HG03175 (cell line): ENCODE measurements at regions not wholly inside any gene's neighbourhood (a gene's known extent, or its start where the extent isn't known, plus 50 kb on each side); places are given as distances from the start of the nearest gene placed in this dataset.
A peak's percentile ranks its signal among the peaks of the same experiment; 100 is the strongest.

Experiments used
- ATAC-seq: cut with Tn5 transposase; IDR thresholded peaks from one replicate; pipeline ENCODE4 v1.9.1; 2021; ENCODE audit warnings: mild to moderate bottlenecking, moderate library complexity; ENCODE audit not compliant: unreplicated experiment

DNA sequence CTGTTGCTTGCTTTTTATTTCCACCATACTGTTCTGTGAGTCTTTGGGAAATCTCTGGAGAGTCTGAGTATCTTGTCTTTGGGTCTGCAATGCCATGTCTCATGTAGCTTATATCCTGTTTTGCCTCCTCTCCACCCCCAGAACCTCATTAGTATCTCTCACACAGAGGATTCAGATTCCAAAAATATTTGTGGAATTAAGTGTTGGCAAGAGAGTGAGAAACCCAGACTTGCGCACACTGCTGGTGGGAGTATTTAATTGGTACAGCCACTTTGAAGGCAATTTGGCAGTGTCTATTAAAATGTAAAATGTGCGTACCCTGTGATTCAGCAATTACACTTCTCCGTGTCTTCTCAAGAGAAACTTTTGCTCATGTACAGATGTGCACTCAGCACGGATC, 68.6 kb downstream of the ZNF621 start:
- ATAC-seq = no peak

DNA sequence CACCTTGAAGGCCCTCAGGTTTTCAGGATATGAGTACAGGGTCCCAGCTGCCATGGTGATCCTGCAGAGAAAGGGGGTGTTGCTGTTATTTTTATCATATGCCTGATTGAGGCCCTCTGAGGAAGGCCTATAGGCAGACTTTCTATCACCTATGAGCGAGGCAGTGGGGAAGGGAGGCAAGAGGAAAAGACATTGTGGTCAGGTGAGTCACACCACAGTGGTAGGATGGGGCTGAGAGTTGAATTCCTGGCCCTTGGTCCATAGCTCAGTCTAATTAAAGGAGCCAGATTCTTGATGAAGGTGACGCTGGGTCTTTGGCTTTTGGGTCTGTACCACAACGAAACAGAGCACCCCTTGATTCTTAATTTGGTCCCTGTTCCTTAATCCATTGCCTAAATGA, 72.7 kb downstream of the ZNF621 start:
- no peak for ATAC-seq

DNA sequence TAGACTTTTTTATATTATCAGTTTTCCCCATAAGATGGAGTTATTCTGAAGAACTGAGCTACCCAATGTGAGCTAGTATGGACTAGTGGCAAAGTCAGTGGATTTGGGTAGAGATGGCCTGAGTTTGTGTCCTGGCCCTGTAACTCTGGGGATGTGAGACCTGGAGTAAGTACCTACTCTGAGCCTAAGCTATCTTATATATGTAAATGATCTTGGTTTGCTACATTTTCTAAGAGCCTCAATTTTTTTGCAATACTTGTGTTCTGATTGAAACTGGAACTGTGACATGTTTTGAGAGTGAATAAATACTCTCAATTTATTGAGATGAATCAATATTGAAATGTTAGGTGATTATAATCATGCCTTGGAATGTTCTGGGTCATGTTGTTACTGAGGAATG, 73.6 kb downstream of the ZNF621 start:
- no peak for ATAC-seq

DNA sequence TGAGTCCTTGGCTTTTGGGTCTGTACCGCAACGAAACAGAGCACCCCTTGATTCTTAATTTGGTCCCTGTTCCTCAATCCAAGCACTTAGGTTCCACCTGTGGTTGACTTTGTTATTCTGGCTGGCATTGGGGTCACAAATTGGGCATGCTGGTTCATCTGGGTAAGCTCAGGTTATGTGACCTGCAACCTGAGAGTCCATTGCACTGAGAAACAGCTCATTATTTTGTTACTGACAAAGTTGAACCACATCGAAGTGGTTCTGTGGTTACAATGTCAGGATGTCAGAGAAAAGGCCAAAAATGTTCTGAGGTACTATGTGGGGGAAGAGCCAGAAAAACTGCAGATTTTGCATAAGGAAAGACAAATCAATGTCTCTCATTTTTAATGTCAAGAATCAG, 74.2 kb downstream of the ZNF621 start:
- no peak for ATAC-seq

DNA sequence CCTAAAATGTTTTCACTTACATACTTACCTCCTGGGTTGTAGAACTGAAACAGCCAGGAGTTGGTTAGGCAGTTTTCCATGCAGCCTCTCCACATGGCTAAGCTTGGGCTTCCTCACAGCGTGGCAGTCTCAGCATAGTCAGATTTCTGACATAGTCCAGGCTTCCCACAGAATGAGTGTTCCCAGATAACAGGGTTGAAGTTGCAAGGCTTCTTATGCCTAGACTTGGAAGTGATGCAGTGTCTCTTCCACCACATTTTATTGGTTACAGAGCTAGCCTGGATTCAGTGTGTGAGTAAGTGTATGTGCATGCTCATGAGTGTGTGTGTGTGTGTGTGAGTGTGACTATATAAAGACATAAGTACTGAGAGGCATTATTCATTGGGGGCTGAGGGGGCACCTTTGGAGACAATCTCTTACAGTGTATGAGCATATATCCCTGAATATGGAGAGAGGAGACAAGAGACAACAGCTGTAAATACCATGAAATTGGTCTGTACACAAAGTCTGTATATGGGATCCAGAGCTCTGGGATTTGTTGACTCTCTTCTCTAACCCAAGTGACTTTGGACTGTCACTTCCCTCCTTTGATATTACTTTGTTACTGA, 78.1 kb downstream of the ZNF621 start:
- no peak for ATAC-seq

DNA sequence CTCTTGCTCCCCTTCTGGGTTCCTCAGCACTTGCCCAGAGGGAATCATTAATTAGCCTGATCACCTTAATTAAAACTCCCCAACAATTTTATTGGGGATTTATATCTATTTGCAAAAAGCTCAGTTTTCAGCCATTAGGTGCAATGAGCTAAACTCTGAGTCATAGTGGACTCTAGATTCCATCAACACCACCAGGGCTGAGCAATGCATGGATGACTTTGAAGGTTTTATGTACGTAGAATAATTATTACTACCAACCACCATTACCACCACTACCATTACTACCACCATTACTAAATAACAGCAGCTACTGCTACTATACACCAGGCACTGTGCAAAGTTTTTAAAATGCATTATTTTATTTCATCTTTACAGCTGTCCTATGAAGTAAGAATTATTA, 81.2 kb downstream of the ZNF621 start:
- no peak for ATAC-seq

DNA sequence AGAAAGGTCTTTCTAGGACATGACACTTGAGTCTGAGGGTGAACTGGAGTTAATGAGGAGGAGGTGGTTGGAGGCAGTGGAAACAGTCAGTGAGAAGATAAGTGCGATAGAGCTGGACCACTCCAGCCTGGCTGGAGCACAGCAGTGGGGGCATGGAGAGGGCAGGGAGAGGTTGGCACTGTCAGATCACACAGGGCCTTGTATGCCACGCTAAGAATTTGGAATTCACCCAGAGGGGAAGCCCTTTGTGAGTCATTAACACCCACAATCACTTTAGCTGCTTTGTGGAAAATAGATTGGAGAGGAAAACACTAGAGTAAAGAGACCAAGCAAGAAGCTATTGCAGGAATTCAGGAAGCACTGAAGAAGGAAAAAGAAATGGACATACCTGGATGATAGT, 83.3 kb downstream of the ZNF621 start:
- ATAC-seq = no peak

DNA sequence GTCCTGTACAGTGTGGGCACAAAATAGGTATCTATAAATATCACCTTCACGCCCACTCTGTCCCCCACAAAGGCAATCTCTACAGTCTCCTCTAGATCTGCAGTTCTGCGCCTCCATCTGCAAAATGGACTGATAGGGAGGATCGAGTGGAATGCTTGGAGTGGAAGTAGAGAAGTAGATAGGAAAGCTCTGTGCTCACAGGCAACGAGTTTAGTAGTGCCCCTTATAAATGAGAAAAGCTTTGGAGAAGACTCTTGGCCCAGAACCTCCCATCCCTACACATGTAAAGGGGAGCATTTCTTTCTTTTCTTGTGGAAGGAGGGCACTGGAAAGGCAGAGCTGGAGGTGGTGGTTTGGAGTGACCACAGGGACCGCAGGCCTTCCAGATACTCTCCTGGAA, 88.5 kb downstream of the ZNF621 start:
- ATAC-seq = no peak

DNA sequence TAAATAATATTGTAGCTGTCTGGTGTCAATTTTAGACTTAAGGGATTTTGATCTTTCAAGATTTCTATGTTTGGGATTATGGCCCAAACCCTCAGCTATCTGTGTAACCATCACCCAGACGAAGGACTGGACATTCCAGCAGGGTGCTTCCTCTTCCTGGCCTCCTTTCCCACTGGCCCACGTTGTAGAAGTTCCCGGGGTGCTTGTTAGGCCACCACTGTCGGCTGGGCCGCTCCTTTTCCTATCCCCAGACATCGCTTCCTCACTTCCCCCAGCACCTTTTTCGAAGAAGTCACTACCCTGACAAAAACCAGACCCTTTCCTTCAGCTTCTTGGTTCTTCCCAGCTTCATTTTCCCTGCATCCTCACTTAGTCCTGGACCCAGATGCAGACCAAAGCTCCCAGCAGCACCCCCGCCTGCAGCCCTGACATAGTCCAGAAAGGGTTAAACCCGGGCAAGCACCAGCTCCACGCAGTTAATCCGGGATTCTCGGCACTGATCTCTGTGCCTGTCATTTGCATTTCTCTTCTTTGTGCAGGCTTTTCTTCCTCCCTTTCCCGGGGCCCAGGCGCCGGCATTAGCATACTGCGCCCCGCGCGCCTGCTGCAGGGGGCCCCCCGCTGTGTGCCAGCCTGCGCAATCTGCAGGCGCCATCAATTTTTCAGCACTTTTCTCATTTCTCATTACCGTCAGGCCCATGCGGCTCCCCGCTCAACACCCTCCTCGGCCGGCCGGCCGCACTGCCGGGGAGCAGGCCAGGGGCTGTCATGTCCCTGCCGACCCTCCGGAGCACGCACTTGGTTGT, 90.6 kb downstream of the ZNF621 start:
- no peak for ATAC-seq

DNA sequence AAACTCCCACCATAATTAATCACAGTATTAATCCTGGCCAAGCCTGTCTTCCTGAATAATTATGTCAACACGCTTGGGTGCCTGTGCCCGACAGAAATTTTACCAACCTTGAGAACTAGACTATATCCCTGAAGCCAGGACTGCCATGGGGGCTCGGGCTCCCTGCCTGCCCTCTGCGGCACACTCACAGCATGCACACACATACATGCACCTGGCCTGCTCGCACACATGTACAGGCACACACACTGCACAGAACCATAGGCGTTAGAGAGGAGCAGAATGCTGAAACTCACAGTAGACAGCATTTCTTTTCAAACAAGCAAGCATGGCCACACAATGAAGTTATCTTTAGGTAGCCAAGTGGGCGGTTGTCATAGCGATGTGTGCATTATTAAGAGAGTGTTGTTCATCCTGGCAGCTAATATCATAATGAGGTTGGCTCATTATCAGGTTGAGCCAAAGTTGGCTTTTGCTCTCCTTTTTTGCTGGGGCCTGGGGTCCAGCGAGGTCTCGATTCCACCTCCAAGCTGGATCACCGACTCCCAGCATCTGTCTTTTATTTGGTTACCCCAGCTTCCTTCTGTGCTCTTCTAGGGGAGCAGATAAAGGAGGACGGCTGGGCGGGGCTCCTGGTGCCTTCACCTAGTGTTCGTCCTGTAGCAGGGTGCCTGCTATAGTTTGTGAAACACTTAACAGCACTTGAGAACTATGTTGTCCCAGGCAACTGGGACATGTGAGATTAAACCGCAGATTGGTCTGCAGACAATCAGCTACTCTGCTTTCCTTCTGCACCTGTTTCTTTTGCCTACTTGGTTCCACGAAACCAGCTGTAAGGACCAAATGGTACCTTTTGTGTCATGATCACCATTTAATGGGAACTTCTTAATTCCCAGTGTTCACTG, 91.4 kb downstream of the ZNF621 start:
- ATAC-seq = no peak

DNA sequence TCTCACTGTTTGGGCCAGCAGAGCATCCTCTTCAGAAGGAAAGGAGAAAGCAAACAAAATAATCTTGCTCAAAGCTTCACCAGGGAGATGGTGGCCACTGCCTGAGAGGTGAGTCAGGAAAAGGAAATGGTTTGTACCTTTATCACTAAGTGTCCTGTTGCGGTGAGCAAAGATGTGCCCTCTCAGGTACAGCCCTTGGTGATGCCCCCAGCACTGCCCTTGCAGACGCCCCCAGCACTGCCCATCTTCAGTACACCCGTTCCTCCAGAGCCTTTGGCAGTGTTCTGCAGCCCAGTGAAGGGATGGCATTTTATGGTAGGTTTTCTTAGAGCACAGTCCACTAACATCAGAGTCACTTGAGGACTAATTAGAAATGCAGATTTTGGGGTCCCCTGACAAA, 92.3 kb downstream of the ZNF621 start:
- ATAC-seq = no peak

DNA sequence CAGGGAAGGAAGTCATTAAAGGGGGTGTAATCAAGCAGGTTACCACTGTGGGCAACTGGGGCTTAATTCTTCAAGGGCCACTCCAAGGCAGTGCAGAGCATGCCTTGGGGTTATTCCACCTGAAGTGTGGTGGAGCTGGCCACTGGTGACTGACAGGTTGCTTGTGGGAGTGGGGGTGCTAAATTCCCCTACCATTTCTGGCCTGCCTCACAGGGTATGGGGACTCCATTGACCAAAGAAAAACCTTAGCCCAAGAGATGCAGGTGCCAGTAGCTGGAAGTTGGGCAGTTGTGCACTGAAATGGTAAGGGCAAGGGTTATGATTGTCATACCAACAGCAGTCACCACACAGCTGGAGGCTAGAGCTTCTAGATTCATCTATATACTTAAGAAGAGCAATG, 93.4 kb downstream of the ZNF621 start:
- no peak for ATAC-seq

DNA sequence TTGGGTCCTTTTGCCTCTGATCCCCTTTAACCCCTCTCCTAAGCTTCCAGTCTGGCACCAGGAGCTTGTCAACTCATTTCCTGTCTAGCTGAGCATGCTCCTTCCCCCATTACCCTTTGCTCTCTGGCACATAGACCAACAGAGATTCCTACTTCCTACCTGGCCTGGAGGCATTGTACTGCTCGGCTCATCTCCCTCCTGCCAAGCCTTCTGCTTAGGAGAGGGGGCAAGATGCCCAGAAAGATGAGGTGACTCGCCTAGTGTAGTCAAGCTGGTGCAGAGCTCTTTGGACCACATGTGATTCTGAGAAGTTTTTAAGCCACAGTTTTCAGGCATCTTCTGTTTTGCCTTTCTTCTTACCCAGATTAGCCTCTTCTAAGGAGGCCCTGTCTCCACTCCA, 95.4 kb downstream of the ZNF621 start:
- no peak for ATAC-seq

DNA sequence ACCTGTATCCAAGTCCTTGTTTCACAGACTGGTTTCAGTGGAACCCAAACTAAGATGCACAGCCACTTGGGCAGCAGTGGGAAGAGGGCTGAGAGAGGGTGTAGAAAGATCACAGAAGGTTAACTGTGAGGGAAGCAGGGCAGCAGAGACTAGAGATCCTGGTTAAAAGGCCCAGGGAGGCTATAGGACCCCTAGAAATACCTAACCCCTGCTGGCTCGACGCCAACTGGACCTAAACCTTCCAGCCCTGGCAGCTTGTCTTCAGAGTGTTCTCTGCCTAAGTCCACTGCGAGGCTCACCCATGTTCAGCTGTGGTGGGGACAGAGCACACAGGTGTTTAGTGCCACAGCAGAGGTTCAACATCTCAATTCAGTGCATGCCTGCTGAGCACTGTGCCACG, 96.5 kb downstream of the ZNF621 start:
- ATAC-seq = no peak

DNA sequence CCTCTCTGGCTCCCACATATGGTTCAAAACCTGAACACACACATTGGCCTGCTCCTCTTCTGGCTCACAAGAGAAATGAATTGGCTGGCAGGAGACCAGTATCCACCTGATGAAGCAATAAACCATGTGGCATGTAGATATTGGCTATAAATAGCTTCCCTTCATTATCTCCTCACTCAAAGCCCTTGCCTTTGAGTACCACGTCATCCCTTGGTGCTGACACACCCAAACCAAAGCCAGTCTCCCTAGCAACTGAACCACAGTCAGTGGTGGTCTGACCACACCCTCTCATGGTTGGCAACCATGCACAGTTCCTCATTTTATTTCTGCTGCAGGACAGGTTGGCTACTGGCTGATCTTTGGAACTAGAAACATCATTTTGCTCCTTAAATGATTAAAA, 98.8 kb downstream of the ZNF621 start:
- ATAC-seq = peak; percentile 95

DNA sequence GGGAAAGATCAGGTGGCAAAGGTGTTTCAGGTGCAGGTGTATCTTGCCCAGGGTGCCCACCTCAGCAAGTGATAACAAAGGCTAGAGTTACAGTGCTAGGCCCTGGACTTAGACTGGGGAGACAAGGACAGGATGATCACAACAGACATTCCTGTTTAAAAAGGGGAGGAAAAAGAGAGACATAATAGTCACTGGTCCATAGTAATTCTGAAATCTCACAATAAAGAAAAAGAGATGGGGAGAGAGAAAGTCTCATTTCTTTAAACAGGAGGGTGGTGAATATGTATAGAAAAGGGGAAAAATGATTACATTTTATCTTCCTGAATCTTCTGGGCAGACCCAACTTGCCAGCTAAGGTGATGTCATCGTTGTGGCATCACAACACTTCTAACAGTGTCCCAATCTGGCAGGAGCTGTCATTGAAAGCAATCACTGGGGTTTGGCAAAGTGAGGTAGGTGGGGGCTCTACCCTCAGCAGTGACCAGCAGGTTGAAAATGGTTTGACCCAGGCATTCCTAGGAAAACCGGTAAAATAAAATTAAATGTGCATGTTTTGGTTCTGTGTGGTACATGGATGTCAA, 99.5 kb downstream of the ZNF621 start:
- no peak for ATAC-seq

DNA sequence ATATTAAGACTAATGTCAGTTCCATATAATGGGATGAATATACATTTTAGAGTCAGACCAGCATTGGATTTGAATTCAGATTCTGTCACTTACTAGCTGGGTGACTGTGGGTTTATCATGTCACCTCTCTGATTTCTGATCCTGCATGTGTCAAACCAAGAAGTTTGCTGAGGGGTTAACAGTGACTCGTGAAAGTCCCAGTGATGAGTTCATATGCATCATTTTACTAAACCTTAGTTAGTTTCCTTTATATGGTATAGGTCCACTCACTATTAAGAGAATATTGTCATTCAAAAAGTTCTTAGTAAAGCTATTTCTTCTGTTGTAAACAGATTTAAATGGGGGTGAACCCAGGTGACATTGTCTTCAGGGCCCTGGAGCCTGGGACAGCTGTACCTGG, 102.3 kb downstream of the ZNF621 start:
- ATAC-seq = no peak

DNA sequence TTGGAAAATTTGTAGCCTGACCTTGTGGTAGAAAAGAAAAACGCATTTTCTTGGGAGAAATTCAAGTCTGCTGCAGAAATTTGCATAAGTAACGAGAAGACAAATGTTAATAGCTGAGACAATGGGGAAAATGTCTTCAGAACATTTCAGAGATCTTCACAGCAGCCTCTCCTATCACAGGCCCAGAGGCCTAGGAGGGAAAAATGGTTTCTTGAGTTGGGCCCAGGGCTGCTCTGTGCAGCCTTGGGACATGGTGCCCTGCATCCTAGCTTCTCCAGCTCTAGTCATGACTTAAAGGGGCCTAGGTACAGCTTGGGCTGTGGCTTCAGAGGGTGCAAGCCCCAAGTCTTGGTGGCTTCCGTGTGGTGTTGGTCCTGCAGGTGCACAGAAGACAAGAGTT, 104.2 kb downstream of the ZNF621 start:
- no peak for ATAC-seq

DNA sequence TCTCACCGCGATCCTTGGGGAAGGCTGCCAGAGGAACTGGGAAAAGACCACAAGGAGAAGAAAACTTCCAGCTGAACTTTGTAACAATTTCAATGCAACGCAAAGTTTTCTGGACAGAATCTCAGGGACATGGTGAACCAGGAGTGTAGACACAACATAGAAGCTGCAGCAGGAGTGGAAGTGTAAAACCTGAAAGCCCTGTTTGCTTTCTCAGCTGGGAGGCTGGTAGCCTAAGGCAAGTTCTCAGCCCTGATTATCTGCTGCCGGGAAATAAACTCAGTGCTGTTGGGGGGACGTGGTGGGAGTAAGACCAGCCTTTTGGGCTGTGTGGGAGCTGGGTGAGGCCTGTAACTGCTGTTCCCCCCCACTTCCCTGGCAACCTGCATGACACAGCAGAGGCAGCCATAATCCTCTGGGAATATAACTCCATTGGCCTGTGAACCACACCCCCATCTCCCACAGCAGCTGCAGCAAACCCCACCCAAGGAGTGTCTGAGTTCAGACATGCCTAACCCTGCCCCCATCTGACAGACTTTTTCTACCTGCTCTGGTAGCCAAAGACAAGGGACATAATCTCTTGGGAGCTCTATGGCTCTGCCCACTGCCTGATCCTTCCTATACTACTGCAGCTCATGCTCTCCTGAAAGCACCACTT, 106.7 kb downstream of the ZNF621 start:
- ATAC-seq = no peak

DNA sequence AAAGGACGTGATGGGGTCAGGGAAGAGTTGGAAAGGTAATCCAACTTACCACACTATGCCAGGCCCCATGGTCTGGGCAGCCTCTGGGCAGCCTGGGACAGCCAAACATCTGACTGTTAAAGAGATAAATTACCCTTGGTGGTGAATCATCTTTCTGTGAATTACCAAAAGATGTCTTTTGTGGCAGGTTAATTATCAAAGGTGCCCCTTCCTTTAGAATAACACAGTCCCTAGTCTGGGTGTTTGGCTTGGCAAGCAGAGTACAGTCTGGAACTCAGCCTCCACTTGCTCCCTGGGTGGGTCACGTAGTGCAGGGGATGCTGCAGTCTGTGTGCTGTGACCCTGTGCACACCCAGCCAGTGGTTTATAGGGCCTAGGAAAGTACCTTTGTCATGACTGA, 113.1 kb downstream of the ZNF621 start:
- ATAC-seq = no peak

DNA sequence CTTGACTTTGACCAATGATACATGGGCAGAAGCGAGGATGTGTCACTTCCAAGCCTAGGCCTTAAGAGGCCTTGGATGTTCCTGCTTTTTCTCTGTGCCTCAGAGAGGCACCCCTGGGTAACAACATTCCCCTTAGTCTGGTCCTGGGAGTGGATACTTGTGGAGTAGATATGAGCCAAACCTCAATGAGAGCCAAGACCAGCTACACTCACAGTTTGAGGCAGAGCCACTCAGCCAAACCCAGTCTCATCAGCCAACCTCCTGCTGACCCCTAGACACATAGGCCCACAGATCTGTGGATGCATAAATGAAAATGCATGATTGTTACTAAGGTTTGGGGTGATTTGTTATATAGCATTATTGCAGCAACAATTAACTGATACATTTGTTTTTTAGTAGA, 114.2 kb downstream of the ZNF621 start:
- ATAC-seq = no peak
